NB4 (cell line): ENCODE measurements at regions not wholly inside any gene's neighbourhood (a gene's known extent, or its start where the extent isn't known, plus 50 kb on each side); places are given as distances from the start of the nearest gene placed in this dataset.
"Not testable (repeated sequence)": the region's sequence is repeated elsewhere in the genome, so short reads cannot be mapped to it uniquely, and the experiment has no call there.

Experiments
- DNase-seq: peaks from one replicate; pipeline ENCODE4 v3.0.0; 2010; ENCODE audit warnings: low read depth
- H3K4me3 ChIP-seq: one replicate; pipeline ENCODE4 v1.5.1; 2011; ENCODE audit warnings: mild to moderate bottlenecking, low read depth, low read length, moderate library complexity
- MYC ChIP-seq: IDR thresholded peaks from 2 replicates; pipeline ENCODE4 v1.6.1; 2011; ENCODE audit warnings: low read depth, low read length
- POLR2A ChIP-seq: IDR thresholded peaks from 2 replicates; pipeline ENCODE4 v1.6.1; 2011; ENCODE audit warnings: mild to moderate bottlenecking; ENCODE audit not compliant: insufficient read length; ENCODE audit errors: extremely low read depth
- TF ChIP-seq, protein P1 (sequence below): IDR thresholded peaks from 2 replicates; pipeline ENCODE4 v1.6.1; 2011; ENCODE audit warnings: low read depth, low read length
- TF ChIP-seq, protein P2 (sequence below): IDR thresholded peaks from one replicate; pipeline ENCODE4 v1.5.1; 2012; ENCODE audit warnings: low read depth, low read length

DNA sequence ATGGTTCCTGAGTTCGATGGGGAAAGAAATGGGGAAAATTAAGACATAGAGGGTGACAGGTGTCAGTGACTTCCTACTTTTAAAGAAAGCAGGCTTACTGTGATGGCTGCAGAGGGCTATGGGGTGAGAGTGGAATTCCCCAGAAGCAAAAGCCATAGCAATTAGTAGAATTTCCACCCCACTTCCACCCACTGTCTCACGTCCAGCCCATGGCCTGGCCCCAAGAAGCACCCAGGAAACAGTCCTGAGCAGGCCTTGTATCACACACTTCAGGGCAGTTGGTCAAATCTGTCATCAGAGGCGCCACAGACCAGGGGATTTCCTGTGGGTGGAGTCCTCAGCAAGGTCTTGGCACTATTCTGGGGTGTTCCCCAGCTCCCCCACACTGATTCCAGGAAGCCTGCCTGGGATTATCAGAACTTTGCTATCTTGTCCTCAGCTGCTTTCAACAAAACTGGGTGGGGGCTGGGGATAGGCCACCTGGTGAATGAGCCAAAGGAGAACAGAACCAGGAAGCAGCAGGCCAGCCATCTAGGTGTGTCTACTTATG is 120.1 kb upstream of the CCND2 start:
- TF ChIP-seq MYC, result peak; percentile 22; the same call in 1 of the 2 replicates
- TF ChIP-seq, protein P1, sequence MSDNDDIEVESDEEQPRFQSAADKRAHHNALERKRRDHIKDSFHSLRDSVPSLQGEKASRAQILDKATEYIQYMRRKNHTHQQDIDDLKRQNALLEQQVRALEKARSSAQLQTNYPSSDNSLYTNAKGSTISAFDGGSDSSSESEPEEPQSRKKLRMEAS, result no peak
- TF ChIP-seq POLR2A, result peak; percentile 12
- TF ChIP-seq, protein P2, sequence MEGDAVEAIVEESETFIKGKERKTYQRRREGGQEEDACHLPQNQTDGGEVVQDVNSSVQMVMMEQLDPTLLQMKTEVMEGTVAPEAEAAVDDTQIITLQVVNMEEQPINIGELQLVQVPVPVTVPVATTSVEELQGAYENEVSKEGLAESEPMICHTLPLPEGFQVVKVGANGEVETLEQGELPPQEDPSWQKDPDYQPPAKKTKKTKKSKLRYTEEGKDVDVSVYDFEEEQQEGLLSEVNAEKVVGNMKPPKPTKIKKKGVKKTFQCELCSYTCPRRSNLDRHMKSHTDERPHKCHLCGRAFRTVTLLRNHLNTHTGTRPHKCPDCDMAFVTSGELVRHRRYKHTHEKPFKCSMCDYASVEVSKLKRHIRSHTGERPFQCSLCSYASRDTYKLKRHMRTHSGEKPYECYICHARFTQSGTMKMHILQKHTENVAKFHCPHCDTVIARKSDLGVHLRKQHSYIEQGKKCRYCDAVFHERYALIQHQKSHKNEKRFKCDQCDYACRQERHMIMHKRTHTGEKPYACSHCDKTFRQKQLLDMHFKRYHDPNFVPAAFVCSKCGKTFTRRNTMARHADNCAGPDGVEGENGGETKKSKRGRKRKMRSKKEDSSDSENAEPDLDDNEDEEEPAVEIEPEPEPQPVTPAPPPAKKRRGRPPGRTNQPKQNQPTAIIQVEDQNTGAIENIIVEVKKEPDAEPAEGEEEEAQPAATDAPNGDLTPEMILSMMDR, result peak; percentile 1
- H3K4me3 ChIP-seq, result no peak overlapping the region
- peak; percentile 82 for DNase-seq

DNA sequence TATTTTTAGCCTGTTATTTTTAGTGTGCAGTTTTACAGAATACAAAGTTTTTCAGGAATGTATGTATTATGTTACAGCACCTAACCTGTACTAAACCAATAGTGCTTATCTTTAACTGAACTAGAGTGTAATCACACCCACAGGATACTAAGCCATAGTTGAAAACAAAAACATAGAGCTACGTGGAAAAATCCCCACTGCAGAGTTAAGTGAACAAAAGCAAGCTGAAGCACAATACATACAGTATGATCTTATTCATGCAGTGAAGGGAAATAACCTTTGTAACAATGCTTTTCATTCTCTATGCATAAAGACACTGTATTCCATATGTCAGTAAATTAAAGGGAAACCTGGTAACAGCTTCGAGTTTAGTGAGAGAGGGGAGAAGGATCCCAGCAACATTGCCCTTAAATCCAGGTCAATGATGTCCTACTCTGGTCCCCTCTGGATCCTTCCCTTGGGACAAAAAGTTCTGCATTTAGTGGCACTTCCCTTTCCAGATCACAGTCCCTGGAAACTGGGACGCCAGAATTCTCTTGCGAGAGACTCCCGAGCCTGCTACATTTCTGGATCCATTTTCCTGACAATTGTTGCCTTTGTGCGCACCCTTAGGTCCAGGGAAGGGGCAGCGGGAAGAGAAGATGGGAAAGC is 121.3 kb upstream of the CCND2 start:
- TF ChIP-seq, protein P1, result no peak
- no peak for TF ChIP-seq MYC
- TF ChIP-seq POLR2A, result no peak
- TF ChIP-seq, protein P2, result no peak
- no peak for DNase-seq
- no peak overlapping the region for H3K4me3 ChIP-seq

DNA sequence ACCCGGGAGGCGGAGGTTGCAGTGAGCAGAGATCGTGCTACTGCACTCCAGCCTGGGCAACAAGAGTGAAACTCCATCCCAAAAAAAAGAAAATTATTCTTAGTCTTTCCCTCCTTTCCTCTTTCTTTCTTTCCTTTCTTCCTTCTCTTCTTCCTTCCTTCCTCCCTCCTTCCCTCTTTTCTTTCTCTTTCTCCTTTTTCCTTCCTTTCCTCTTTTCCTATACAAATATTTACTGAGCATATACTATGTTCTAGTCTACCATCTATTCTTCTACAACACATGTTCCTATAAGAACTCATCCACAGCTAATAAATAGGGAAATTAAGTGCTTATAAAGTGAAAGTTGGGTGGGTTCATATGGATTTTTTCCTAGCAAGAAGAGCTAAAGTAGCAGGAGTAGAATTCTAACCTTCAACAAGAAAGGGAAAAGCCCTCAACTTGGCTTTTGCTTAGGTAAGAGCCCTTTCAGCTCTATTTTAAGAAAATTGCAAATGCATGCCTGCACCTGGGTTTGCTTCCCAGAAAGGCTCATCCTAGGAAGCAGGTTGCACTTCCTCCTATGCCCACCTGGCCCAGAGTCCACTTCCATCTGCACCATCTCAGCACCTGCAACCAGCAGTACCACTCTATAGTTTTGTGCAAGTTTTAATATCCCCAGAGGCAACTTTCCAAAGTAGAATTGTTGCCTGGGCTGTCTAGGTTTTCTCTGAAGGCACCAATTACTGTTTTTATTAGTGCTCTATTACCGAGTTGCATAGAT is 122.0 kb upstream of the CCND2 start:
- no peak for DNase-seq
- TF ChIP-seq, protein P2, result no peak
- TF ChIP-seq, protein P1, result no peak
- TF ChIP-seq MYC (no peak), POLR2A (no peak)
- no peak overlapping the region for H3K4me3 ChIP-seq

DNA sequence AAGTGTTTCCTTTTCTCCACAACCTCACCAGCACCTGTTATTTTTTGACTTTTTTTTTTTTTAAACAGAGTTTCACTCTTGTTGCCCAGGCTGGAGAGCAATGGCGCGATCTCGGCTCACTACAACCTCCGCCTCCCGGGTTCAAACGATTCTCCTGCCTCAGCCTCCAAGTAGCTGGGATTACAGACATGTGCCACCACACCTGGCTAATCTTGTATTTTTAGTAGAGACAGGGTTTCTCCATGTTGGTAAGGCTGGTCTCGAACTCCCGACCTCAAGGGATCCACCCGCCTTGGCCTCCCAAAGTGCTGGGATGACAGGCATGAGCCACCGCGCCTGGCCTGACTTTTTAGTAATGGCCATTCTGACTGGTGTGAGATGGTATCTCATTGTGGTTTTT is 123.2 kb upstream of the CCND2 start:
- H3K4me3 ChIP-seq, DNase-seq: not testable (repeated sequence)

DNA sequence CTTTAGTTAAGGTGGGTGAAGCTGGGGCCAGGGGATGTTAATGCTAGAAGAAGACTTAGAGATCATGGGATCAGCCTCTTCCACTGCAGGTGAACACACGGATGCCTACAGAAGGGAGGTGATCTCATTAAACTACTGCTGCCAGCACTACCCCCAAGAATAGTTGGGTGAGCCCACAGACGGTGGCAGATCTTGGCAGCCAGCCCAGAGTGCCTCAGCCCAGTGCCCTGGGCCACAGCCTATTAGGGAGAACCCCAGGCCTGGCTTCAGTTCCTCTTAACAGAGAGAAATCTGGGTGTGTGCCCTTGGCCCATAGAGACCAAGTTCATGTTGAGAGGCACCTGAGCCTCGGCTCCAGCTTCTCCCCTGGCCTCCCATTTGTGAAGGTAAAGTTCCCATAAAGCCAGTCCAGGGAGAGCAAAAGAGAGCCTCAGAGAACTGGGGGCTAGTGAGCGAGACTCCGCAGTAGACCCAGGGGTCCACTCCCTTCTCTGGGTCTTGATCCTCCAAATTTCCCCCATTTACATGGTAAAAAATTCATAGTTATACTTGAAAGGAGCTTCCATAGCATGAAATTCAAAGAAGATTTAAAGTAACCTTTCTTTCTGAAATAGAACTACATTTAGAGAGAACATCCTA is 125.0 kb upstream of the CCND2 start:
- no peak for DNase-seq
- TF ChIP-seq, protein P1, result no peak
- TF ChIP-seq, protein P2, result no peak
- no peak for TF ChIP-seq MYC
- no peak for TF ChIP-seq POLR2A
- H3K4me3 ChIP-seq, result no peak overlapping the region

DNA sequence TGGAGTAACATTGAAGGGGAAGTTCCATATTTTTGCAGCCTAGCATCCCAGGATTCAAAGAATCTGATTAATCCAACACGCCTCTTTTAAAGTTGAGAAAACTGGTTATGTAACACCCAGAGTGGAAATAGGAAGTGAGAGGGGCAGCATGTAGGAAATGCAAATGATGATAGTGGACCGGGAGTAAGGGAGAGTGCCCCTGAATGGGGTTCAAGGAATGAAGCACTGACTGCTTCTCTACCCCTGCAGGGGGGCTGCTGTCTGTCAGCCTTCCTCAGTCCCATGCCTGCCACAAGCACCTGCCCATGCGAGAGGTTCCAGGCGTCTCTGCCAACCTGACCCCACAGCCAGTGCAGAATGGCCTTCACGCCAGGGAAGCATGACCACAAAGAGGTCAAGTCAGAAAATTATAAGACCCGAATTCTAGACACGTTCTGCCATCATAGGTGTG is 126.5 kb upstream of the CCND2 start:
- no peak overlapping the region for H3K4me3 ChIP-seq
- no peak for TF ChIP-seq MYC
- TF ChIP-seq, protein P2, result no peak
- TF ChIP-seq, protein P1, result no peak
- TF ChIP-seq POLR2A, result no peak
- DNase-seq, result no peak
